OCI-LY3 (cell line): ENCODE measurements at regions not wholly inside any gene's neighbourhood (a gene's known extent, or its start where the extent isn't known, plus 50 kb on each side); places are given as distances from the start of the nearest gene placed in this dataset.

Experiments used
- H2AFZ ChIP-seq: fragments of 200-600, 300-600 bp; shearing (Covaris generic); 2 replicates; pipeline ENCODE4 v1.6.0; 2014; ENCODE audit warnings: antibody characterized with exemption, low read depth, low read length
- H3K27ac ChIP-seq: fragments of 200-600, 300-600 bp; sonication (generic); 2 replicates; pipeline ENCODE4 v1.5.1; 2014; ENCODE audit warnings: mild to moderate bottlenecking, low read length, moderate library complexity, mixed read lengths
- H3K27me3 ChIP-seq: fragments of 200-600, 300-600 bp; sonication (generic); 2 replicates; pipeline ENCODE4 v1.6.1; 2014; ENCODE audit warnings: low read depth, low read length, mixed read lengths
- H3K36me3 ChIP-seq: fragments of 200-600, 300-600 bp; sonication (generic); replicated peaks from 2 replicates; pipeline ENCODE3; 2014; ENCODE audit warnings: low read depth, low read length, mixed read lengths
- H3K4me1 ChIP-seq: fragments of 300-600, 200-600 bp; sonication (generic); 2 replicates; pipeline ENCODE4 v1.6.1; 2014; ENCODE audit warnings: low read length, mixed read lengths
- H3K4me2 ChIP-seq: fragments of 200-600, 300-600 bp; sonication (generic); 2 replicates; pipeline ENCODE4 v1.6.1; 2014; ENCODE audit warnings: low read length, mixed read lengths
- H3K4me3 ChIP-seq: fragments of 300-600, 200-600 bp; sonication (generic); 2 replicates; pipeline ENCODE4 v1.5.1; 2014; ENCODE audit warnings: antibody characterized with exemption, mild to moderate bottlenecking, low read length, moderate library complexity
- H3K79me2 ChIP-seq: fragments of 300-600, 200-600 bp; shearing (Covaris generic); 2 replicates; pipeline ENCODE4 v1.6.1; 2014; ENCODE audit warnings: mild to moderate bottlenecking, low read length, mixed read lengths
- H3K9ac ChIP-seq: fragments of 300-600, 200-600 bp; shearing (Covaris generic); 2 replicates; pipeline ENCODE4 v1.6.0; 2014; ENCODE audit warnings: mild to moderate bottlenecking, low read length, moderate library complexity
- H3K9me3 ChIP-seq: fragments of 200-600, 300-600 bp; shearing (Covaris generic); 2 replicates; pipeline ENCODE4 v1.6.1; 2014; ENCODE audit warnings: low read length, mixed read lengths; ENCODE audit not compliant: insufficient read depth
- H4K20me1 ChIP-seq: fragments of 200-600, 300-600 bp; sonication (generic); 2 replicates; pipeline ENCODE4 v1.6.1; 2016; ENCODE audit warnings: low read length, mixed read lengths; ENCODE audit not compliant: insufficient read depth
- EZH2phosphoT487 ChIP-seq: fragments of 200-600 bp; shearing (Covaris generic); IDR thresholded peaks from 2 replicates; pipeline ENCODE4 v1.6.1; 2018; ENCODE audit warnings: antibody characterized with exemption, mixed run types, low read depth
- TF ChIP-seq, protein P1 (sequence below): fragments of 200-600, 300-600 bp; sonication (generic); IDR thresholded peaks from 2 replicates; pipeline ENCODE4 v1.5.1; 2014; ENCODE audit warnings: antibody characterized with exemption, low read length, low read depth

DNA sequence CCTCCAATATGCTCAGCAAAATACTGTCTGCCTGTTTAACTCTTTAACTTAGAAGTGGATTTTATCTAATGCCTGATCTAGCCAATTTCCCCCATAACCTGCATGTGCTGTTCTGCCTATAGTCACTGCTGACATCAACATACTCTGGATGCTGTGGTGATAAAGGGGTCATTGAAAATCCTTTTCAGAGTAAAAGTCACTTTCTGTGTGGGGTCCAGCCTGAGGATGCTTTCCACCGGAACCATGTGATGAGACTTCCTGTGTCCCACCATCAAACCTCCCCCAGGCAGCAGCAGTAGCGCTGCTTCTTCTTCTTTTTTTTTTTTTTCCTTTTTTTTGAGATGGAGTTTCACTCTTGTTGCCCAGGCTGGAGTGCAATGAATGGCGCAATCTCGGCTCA lies 607.0 kb downstream of the BCL11B start:
- Histone ChIP-seq H3K27me3 (no peaks in the 10 kb centered on the region), H3K9me3 (no peaks in the 10 kb centered on the region), H3K4me1 (peaks cover 8% of the 10 kb centered on the region; the same call in 1 of the 2 replicates), H2AFZ (peak overlapping the region; percentile 60; the same call in 1 of the 2 replicates), H3K27ac (no peak overlapping the region), H3K36me3 (no peaks in the 10 kb centered on the region), H3K79me2 (no peaks in the 10 kb centered on the region), H3K9ac (no peak overlapping the region), H4K20me1 (no peaks in the 10 kb centered on the region), H3K4me3 (no peak overlapping the region), H3K4me2 (0 out of 2 replicates have a peak overlapping the region, but pooled peaks have one; percentile 3)
- TF ChIP-seq, protein P1, sequence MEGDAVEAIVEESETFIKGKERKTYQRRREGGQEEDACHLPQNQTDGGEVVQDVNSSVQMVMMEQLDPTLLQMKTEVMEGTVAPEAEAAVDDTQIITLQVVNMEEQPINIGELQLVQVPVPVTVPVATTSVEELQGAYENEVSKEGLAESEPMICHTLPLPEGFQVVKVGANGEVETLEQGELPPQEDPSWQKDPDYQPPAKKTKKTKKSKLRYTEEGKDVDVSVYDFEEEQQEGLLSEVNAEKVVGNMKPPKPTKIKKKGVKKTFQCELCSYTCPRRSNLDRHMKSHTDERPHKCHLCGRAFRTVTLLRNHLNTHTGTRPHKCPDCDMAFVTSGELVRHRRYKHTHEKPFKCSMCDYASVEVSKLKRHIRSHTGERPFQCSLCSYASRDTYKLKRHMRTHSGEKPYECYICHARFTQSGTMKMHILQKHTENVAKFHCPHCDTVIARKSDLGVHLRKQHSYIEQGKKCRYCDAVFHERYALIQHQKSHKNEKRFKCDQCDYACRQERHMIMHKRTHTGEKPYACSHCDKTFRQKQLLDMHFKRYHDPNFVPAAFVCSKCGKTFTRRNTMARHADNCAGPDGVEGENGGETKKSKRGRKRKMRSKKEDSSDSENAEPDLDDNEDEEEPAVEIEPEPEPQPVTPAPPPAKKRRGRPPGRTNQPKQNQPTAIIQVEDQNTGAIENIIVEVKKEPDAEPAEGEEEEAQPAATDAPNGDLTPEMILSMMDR: no peak
- no peak for TF ChIP-seq EZH2phosphoT487

DNA sequence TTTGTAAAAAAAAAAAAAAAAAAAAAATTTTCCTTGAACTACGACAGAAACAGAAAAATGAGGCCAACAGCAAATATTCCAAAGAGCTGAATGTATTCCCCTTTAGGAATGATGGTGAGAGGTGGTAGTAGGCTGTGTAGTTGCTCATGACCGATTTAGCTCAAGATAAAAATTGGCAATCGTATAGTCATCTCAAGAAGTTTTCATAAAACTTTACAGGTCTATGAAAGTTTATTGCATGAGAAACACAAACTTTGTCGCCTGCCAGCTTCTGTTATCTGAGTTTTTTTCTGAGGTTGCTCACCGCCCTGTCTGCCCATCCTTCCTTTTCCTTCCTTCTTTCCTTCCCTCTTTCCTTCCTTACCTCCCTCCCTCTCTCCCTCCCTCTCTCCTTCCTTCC lies 605.5 kb downstream of the BCL11B start:
- no peak overlapping the region for H3K27ac ChIP-seq
- H2AFZ ChIP-seq: no peak overlapping the region
- H3K9me3 ChIP-seq: no peaks in the 10 kb centered on the region
- H3K4me2 ChIP-seq: no peak overlapping the region
- H3K27me3 ChIP-seq: no peaks in the 10 kb centered on the region
- no peak overlapping the region for H3K9ac ChIP-seq
- TF ChIP-seq, protein P1: no peak
- H3K79me2 ChIP-seq: no peaks in the 10 kb centered on the region
- H3K4me3 ChIP-seq: no peak overlapping the region
- H3K36me3 ChIP-seq: no peaks in the 10 kb centered on the region
- no peaks in the 10 kb centered on the region for H4K20me1 ChIP-seq
- H3K4me1 ChIP-seq: peaks cover 8% of the 10 kb centered on the region; the same call in 1 of the 2 replicates

DNA sequence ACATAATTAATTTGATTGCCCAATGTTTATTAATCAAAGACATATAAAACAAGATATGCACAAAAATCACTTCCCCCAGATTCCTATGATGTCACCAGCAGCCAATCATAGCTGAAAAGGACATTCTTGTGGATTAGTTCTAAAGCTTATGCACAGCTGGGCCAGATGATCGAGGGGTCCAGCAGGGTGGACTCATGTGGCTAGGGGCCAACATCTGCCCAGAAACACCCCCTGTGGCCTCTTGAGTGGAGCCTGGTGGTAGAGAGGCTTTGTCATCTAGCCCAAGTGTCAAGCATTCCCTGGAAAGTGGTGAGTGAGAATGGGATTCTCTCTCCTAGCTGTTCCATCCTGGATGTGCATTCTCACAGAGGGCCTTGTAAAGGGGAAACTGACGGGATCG lies 590.0 kb downstream of the BCL11B start:
- H2AFZ ChIP-seq: 0 out of 2 replicates have a peak overlapping the region, but pooled peaks have one; percentile 43
- no peaks in the 10 kb centered on the region for H3K27me3 ChIP-seq
- TF ChIP-seq, protein P1: no peak
- no peak for TF ChIP-seq EZH2phosphoT487
- no peaks in the 10 kb centered on the region for H4K20me1 ChIP-seq
- H3K9ac ChIP-seq: no peak overlapping the region
- H3K27ac ChIP-seq: no peak overlapping the region
- no peak overlapping the region for H3K4me3 ChIP-seq
- H3K4me2 ChIP-seq: no peak overlapping the region
- H3K36me3 ChIP-seq: peaks cover 5% of the 10 kb centered on the region
- H3K9me3 ChIP-seq: no peaks in the 10 kb centered on the region
- no peaks in the 10 kb centered on the region for H3K79me2 ChIP-seq
- peaks cover 16% of the 10 kb centered on the region for H3K4me1 ChIP-seq

DNA sequence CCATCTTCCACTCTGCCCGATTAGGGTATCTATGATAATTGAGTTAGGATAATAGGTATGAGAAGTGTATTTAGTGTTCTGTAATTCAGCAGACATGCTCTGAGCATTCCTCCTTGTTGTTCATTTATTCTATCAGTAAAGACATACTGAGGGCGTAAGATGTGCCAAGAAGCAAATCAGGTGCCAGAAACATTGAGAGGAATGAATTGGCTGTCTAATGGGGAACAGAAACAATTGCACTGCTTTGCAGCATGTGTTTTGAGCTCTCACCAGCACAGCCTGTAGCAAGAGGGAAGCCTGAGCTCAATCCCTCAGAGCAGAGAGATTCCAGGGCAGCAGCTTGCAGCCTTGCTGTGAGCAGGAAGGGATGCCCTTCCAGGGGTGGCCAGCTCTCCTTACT lies 589.3 kb downstream of the BCL11B start:
- Histone ChIP-seq H3K27me3 (no peaks in the 10 kb centered on the region), H3K4me3 (no peak overlapping the region), H3K27ac (peak overlapping the region; percentile 9; the same call in 1 of the 2 replicates), H4K20me1 (no peaks in the 10 kb centered on the region), H3K9ac (no peak overlapping the region), H2AFZ (peak overlapping the region; percentile 43; the same call in 1 of the 2 replicates), H3K4me2 (peak overlapping the region; percentile 27), H3K9me3 (no peaks in the 10 kb centered on the region), H3K36me3 (peaks cover 5% of the 10 kb centered on the region), H3K79me2 (no peaks in the 10 kb centered on the region), H3K4me1 (peaks cover 16% of the 10 kb centered on the region)
- TF ChIP-seq, protein P1: no peak
